ENCODE measurements at regions not wholly inside any gene's neighbourhood (a gene's known extent, or its start where the extent isn't known, plus 50 kb on each side); places are given as distances from the start of the nearest gene placed in this dataset.

GRCh38 chr12:20017802-20018201 is 350.5 kb upstream of the PDE3A start:
- H3K9me3 Mint-ChIP-seq: no peaks in the 10 kb centered on the region
- ChIA-PET POLR2A (no interaction called here), CTCF (no interaction called here)
- H3K27me3 Mint-ChIP-seq (ENCODE audit: low read depth): no peaks in the 10 kb centered on the region
- H3K36me3 Mint-ChIP-seq: no peaks in the 10 kb centered on the region
- no peak for DNase-seq (ENCODE audit: low spot score)
- H3K4me3 Mint-ChIP-seq: no peak overlapping the region
- no peak overlapping the region for H3K27ac Mint-ChIP-seq
- TF ChIP-seq GTF2I (CRISPR knock-in tag; conservative IDR thresholded peaks at IDR 0.05) (no peak), FOXK1 (CRISPR knock-in tag; IDR thresholded peaks at IDR 0.05) (no peak), MYBL2 (CRISPR knock-in tag; IDR thresholded peaks at IDR 0.05) (no peak), AR (CRISPR knock-in tag; IDR thresholded peaks at IDR 0.05) (no peak), PRRX2 (CRISPR knock-in tag; IDR thresholded peaks at IDR 0.05) (no peak), NR3C1 (CRISPR knock-in tag; conservative IDR thresholded peaks at IDR 0.05; ENCODE audit: low read depth) (no peak)
- TF ChIP-seq, protein P1, sequence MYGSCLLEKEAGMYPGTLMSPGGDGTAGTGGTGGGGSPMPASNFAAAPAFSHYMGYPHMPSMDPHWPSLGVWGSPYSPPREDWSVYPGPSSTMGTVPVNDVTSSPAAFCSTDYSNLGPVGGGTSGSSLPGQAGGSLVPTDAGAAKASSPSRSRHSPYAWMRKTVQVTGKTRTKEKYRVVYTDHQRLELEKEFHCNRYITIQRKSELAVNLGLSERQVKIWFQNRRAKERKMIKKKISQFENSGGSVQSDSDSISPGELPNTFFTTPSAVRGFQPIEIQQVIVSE (CRISPR knock-in tag; IDR thresholded peaks at IDR 0.05; ENCODE audit: borderline replicate concordance): no peak
- no peaks in the 10 kb centered on the region for H3K4me1 Mint-ChIP-seq
- no peak for ATAC-seq

DNA sequence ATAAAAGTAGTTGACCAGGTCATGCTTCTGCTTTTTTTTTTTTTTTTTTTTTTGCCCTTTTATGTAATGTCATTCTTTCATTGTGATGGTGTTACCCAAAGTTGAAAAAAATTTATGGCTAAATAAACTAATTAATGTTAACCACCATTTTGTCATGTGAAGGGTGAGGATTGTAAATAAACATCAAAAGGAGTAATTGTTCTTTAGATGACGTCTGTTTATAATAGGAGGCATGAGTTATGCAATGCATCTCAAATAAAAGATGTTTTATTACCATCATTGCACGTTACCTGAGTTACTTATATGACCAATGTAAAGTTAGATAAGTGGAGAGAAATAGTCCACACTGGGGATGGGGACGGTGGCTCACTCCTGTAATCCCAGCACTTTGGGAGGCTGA is 349.9 kb upstream of the PDE3A start:
- no peak overlapping the region for H3K4me3 Mint-ChIP-seq
- DNase-seq (ENCODE audit: low spot score) (no peak), ATAC-seq (no peak)
- no peaks in the 10 kb centered on the region for H3K4me1 Mint-ChIP-seq
- no peaks in the 10 kb centered on the region for H3K9me3 Mint-ChIP-seq
- CTCF ChIA-PET: no interaction called here
- no peaks in the 10 kb centered on the region for H3K27me3 Mint-ChIP-seq (ENCODE audit: low read depth)
- H3K27ac Mint-ChIP-seq: no peak overlapping the region
- POLR2A ChIA-PET: no interaction called here
- H3K36me3 Mint-ChIP-seq: no peaks in the 10 kb centered on the region
- no peak for TF ChIP-seq AR (CRISPR knock-in tag; IDR thresholded peaks at IDR 0.05)
- TF ChIP-seq USF1 (CRISPR knock-in tag; IDR thresholded peaks at IDR 0.05): no peak
- TF ChIP-seq ZNF263 (CRISPR knock-in tag; IDR thresholded peaks at IDR 0.05; ENCODE audit: low read depth): no peak
- TF ChIP-seq SOX15 (CRISPR knock-in tag; IDR thresholded peaks at IDR 0.05): no peak
- TF ChIP-seq ATF2 (CRISPR knock-in tag; IDR thresholded peaks at IDR 0.05; ENCODE audit: borderline replicate concordance, low read depth): no peak
- TF ChIP-seq SMAD3 (CRISPR knock-in tag; IDR thresholded peaks at IDR 0.05; ENCODE audit: borderline replicate concordance): no peak
- no peak for TF ChIP-seq NFATC4 (CRISPR knock-in tag; IDR thresholded peaks at IDR 0.05)
- no peak for TF ChIP-seq ESRRA (CRISPR knock-in tag; IDR thresholded peaks at IDR 0.05; ENCODE audit: borderline replicate concordance)
- no peak for TF ChIP-seq ZBTB21 (CRISPR knock-in tag; IDR thresholded peaks at IDR 0.05; ENCODE audit: borderline replicate concordance)
- TF ChIP-seq NFE2L1 (CRISPR knock-in tag; IDR thresholded peaks at IDR 0.05): no peak
- TF ChIP-seq, protein P1 (CRISPR knock-in tag; IDR thresholded peaks at IDR 0.05; ENCODE audit: borderline replicate concordance): no peak
- TF ChIP-seq, protein P2, sequence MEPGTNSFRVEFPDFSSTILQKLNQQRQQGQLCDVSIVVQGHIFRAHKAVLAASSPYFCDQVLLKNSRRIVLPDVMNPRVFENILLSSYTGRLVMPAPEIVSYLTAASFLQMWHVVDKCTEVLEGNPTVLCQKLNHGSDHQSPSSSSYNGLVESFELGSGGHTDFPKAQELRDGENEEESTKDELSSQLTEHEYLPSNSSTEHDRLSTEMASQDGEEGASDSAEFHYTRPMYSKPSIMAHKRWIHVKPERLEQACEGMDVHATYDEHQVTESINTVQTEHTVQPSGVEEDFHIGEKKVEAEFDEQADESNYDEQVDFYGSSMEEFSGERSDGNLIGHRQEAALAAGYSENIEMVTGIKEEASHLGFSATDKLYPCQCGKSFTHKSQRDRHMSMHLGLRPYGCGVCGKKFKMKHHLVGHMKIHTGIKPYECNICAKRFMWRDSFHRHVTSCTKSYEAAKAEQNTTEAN (CRISPR knock-in tag; IDR thresholded peaks at IDR 0.05): no peak
- TF ChIP-seq HMGXB4 (CRISPR knock-in tag; IDR thresholded peaks at IDR 0.05): no peak
- no peak for TF ChIP-seq CREB1 (CRISPR knock-in tag; IDR thresholded peaks at IDR 0.05)
- no peak for TF ChIP-seq TEAD1 (CRISPR knock-in tag; IDR thresholded peaks at IDR 0.05)
